ENCODE measurements at regions not wholly inside any gene's neighbourhood (a gene's known extent, or its start where the extent isn't known, plus 50 kb on each side); places are given as distances from the start of the nearest gene placed in this dataset.
"Not testable (repeated sequence)": the region's sequence is repeated elsewhere in the genome, so short reads cannot be mapped to it uniquely, and the experiment has no call there.

DNA sequence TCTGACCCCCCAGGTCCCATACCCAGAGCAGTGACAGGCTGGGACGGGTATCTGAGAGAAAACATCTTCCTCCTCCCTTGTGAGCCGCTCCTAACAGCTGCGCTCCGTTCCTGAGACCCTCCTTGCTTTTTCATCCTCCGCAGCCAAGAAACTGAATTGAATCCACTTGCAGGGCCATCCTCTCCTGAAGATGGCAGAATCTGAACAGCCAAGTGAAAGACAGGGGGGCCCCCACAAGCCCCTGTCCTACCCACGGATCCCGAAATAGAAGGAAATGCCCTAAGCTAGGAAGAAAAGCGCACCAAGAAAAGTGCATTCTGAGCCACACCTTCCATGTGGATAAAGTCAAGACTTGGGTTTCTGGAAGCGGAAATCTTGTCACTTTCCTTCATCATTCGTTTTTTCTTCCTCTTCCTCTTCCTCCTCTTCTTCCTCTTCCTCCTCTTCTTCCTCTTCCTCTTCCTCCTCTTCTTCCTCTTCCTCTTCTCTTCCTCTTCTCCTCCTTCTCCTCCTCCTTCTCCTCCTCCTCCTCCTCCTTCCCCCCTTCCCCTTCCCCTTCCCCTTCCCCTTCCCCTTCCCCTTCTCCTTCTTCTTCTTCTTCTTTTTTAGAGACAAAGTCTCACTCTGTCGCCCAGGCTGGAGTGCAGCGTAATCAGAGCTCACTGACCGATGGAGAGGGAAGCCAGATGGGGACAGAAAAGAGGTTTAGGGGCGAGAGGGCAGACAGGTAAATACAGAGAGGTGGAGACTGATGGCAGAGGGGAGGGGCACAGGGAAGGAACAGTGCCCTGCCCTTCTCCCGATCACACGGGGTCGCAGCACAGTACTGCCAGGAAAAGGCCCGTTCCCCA lies 86.0 kb upstream of the WWC2 start:
- Histone ChIP-seq H2AFZ (ENCODE audit: low read length) (peak overlapping the region; percentile 38), H2AK5ac (ENCODE audit: low read depth, low read length) (no peak overlapping the region), H3K4me2 (ENCODE audit: insufficient read depth, low read length, poor library complexity, severe bottlenecking) (peak overlapping the region; percentile 28), H3K9ac (ENCODE audit: low read depth, low read length, poor library complexity) (no peak overlapping the region), H3K23ac (ENCODE audit: low read depth, low read length, poor library complexity) (no peak overlapping the region), H4K91ac (ENCODE audit: low read depth, low read length, poor library complexity) (no peak overlapping the region), H3K36me3 (replicated peaks in 1 of 2; ENCODE audit: control insufficient read depth in 2 of 2, insufficient read depth in 2 of 2, low read length in 2 of 2) (no peaks in the 10 kb centered on the region), H3K4me3 (ENCODE audit: low read length in 2 of 2) (peak overlapping the region in 1 of 2 donors; percentile 2), H2BK120ac (ENCODE audit: low read depth, low read length) (no peak overlapping the region), H2BK15ac (ENCODE audit: low read length) (no peak overlapping the region), H2BK5ac (ENCODE audit: low read length) (no peak overlapping the region), H3K18ac (ENCODE audit: low read length) (no peak overlapping the region), H3K4me1 (ENCODE audit: control insufficient read depth in 2 of 2, insufficient read depth in 1 of 2, low read depth in 1 of 2, low read length in 2 of 2) (peaks cover 0 to 4% of the 10 kb centered on the region in 2 donors), H4K8ac (ENCODE audit: low read depth, low read length) (no peak overlapping the region), H3K79me1 (ENCODE audit: low read depth, low read length) (no peaks in the 10 kb centered on the region), H3K4ac (ENCODE audit: low read length) (no peak overlapping the region), H3K14ac (ENCODE audit: low read length) (no peak overlapping the region), H3K27ac (replicated peaks; ENCODE audit: low read length) (no peak overlapping the region), H3K9me3 (replicated peaks in 1 of 2; ENCODE audit: control insufficient read depth in 2 of 2, insufficient read depth in 1 of 2, low read depth in 1 of 2, low read length in 2 of 2) (no peaks in the 10 kb centered on the region), H3K27me3 (ENCODE audit: control insufficient read depth in 3 of 3, insufficient read depth in 3 of 3, low read depth in 1 of 3, low read length in 3 of 3) (peaks cover 0 to 27% (median 4%) of the 10 kb centered on the region in 3 experiments), H2BK12ac (ENCODE audit: low read length) (no peak overlapping the region)
- WGBS, 2 donors (ENCODE audit: extremely low coverage in 2 of 2, insufficient read length in 2 of 2, insufficient replicate concordance in 1 of 2), result no CpG with 5 or more reads among the region's 18 CpGs
- peak; percentile 23 for DNase-seq (ENCODE audit: low spot score)

DNA sequence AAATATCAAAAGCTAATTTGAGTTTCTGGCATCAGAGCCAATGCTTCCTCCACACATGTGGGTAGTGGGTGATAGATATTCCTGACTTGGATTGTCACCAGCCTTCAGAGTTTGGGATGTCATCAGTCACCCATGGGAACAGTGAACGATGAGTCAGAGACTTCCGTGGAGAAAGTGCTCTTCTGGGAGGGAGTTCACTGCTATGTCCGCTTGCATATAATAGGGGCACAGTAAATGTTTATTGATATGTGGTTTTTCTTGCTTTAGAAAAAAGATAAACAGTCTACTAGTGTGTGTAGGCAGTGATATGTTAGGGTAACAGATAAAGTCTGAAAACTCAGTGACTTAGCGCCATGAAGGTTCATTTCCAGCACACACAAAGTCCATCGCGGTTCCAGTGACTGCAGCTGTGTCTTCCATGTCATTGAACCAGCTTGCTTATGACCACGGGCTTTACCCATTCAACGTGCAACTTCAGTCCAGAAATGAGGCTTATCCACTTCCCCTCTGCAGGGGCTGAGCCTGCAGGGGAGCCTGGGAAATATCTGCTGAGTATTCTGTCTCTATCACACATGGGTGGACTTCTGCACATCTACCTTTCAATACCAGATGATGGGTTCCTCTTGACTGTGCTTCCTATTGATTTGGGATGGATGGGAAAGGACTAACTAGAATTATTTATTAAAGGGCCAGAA lies 87.7 kb upstream of the WWC2 start:
- WGBS, 2 donors (ENCODE audit: extremely low coverage in 2 of 2, insufficient read length in 2 of 2, insufficient replicate concordance in 1 of 2), result no CpG with 5 or more reads among the region's 8 CpGs
- no peak overlapping the region for H2BK15ac ChIP-seq (ENCODE audit: low read length)
- H3K4me3 ChIP-seq (ENCODE audit: low read length in 2 of 2), result no peak overlapping the region
- H3K36me3 ChIP-seq (replicated peaks in 1 of 2; ENCODE audit: control insufficient read depth in 2 of 2, insufficient read depth in 2 of 2, low read length in 2 of 2), result no peaks in the 10 kb centered on the region
- no peak overlapping the region for H3K27ac ChIP-seq (replicated peaks; ENCODE audit: low read length)
- H3K9me3 ChIP-seq (replicated peaks in 1 of 2; ENCODE audit: control insufficient read depth in 2 of 2, insufficient read depth in 1 of 2, low read depth in 1 of 2, low read length in 2 of 2), result no peaks in the 10 kb centered on the region
- H3K4me1 ChIP-seq (ENCODE audit: control insufficient read depth in 2 of 2, insufficient read depth in 1 of 2, low read depth in 1 of 2, low read length in 2 of 2), result peaks cover 0 to 4% of the 10 kb centered on the region in 2 donors
- peaks cover 0 to 25% (median 4%) of the 10 kb centered on the region in 3 experiments for H3K27me3 ChIP-seq (ENCODE audit: control insufficient read depth in 3 of 3, insufficient read depth in 3 of 3, low read depth in 1 of 3, low read length in 3 of 3)
- H3K23ac ChIP-seq (ENCODE audit: low read depth, low read length, poor library complexity), result no peak overlapping the region
- H3K4ac ChIP-seq (ENCODE audit: low read length), result no peak overlapping the region
- H3K18ac ChIP-seq (ENCODE audit: low read length), result no peak overlapping the region
- no peak overlapping the region for H2AK5ac ChIP-seq (ENCODE audit: low read depth, low read length)
- H4K8ac ChIP-seq (ENCODE audit: low read depth, low read length), result no peak overlapping the region
- H4K91ac ChIP-seq (ENCODE audit: low read depth, low read length, poor library complexity), result no peak overlapping the region
- H3K79me1 ChIP-seq (ENCODE audit: low read depth, low read length), result no peaks in the 10 kb centered on the region
- no peak overlapping the region for H2BK120ac ChIP-seq (ENCODE audit: low read depth, low read length)
- H2BK12ac ChIP-seq (ENCODE audit: low read length), result no peak overlapping the region
- no peak overlapping the region for H3K4me2 ChIP-seq (ENCODE audit: insufficient read depth, low read length, poor library complexity, severe bottlenecking)
- no peak overlapping the region for H2BK5ac ChIP-seq (ENCODE audit: low read length)
- no peak overlapping the region for H3K9ac ChIP-seq (ENCODE audit: low read depth, low read length, poor library complexity)
- no peak overlapping the region for H3K14ac ChIP-seq (ENCODE audit: low read length)
- no peak for DNase-seq (ENCODE audit: low spot score)
- no peak overlapping the region for H2AFZ ChIP-seq (ENCODE audit: low read length)

DNA sequence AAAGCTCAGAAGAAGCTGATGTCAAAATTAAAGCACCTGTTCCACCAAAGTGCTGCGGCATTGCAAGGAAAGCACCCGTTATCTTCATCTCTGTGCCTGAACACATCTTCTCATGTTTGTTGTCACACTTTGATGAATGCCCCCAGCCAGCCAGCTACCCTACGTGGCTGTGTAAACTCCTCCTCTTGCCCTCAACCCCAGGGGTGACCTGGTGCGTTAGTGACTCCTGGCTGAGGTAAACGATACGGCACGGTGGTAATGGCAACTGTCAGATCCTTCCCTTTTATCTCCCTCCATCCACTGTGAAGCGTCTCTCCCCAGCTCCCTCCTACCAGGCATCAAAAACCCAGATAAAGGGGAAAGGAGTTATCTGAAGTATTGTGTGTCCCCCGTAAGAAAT lies 90.6 kb upstream of the WWC2 start:
- H2BK15ac ChIP-seq (ENCODE audit: low read length), result no peak overlapping the region
- peak overlapping the region; percentile 97 for H3K14ac ChIP-seq (ENCODE audit: low read length)
- H3K79me1 ChIP-seq (ENCODE audit: low read depth, low read length), result no peaks in the 10 kb centered on the region
- H2BK12ac ChIP-seq (ENCODE audit: low read length), result no peak overlapping the region
- H3K9ac ChIP-seq (ENCODE audit: low read depth, low read length, poor library complexity), result no peak overlapping the region
- H2BK120ac ChIP-seq (ENCODE audit: low read depth, low read length), result no peak overlapping the region
- peak overlapping the region; percentile 35 for H3K23ac ChIP-seq (ENCODE audit: low read depth, low read length, poor library complexity)
- WGBS, 2 donors (ENCODE audit: extremely low coverage in 2 of 2, insufficient read length in 2 of 2, insufficient replicate concordance in 1 of 2), result no CpG with 5 or more reads among the region's 9 CpGs
- H3K4ac ChIP-seq (ENCODE audit: low read length), result no peak overlapping the region
- peak overlapping the region; percentile 14 for H3K4me2 ChIP-seq (ENCODE audit: insufficient read depth, low read length, poor library complexity, severe bottlenecking)
- no peaks in the 10 kb centered on the region for H3K36me3 ChIP-seq (replicated peaks in 1 of 2; ENCODE audit: control insufficient read depth in 2 of 2, insufficient read depth in 2 of 2, low read length in 2 of 2)
- H4K8ac ChIP-seq (ENCODE audit: low read depth, low read length), result no peak overlapping the region
- peaks cover 0 to 25% (median 4%) of the 10 kb centered on the region in 3 experiments for H3K27me3 ChIP-seq (ENCODE audit: control insufficient read depth in 3 of 3, insufficient read depth in 3 of 3, low read depth in 1 of 3, low read length in 3 of 3)
- H3K18ac ChIP-seq (ENCODE audit: low read length), result no peak overlapping the region
- H4K91ac ChIP-seq (ENCODE audit: low read depth, low read length, poor library complexity), result no peak overlapping the region
- no peaks in the 10 kb centered on the region for H3K9me3 ChIP-seq (replicated peaks in 1 of 2; ENCODE audit: control insufficient read depth in 2 of 2, insufficient read depth in 1 of 2, low read depth in 1 of 2, low read length in 2 of 2)
- H3K27ac ChIP-seq (replicated peaks; ENCODE audit: low read length), result no peak overlapping the region
- no peak overlapping the region for H2BK5ac ChIP-seq (ENCODE audit: low read length)
- peaks cover 0 to 4% of the 10 kb centered on the region in 2 donors for H3K4me1 ChIP-seq (ENCODE audit: control insufficient read depth in 2 of 2, insufficient read depth in 1 of 2, low read depth in 1 of 2, low read length in 2 of 2)
- DNase-seq (ENCODE audit: low spot score), result no peak
- H3K4me3 ChIP-seq (ENCODE audit: low read length in 2 of 2), result no peak overlapping the region
- H2AFZ ChIP-seq (ENCODE audit: low read length), result no peak overlapping the region
- no peak overlapping the region for H2AK5ac ChIP-seq (ENCODE audit: low read depth, low read length)

DNA sequence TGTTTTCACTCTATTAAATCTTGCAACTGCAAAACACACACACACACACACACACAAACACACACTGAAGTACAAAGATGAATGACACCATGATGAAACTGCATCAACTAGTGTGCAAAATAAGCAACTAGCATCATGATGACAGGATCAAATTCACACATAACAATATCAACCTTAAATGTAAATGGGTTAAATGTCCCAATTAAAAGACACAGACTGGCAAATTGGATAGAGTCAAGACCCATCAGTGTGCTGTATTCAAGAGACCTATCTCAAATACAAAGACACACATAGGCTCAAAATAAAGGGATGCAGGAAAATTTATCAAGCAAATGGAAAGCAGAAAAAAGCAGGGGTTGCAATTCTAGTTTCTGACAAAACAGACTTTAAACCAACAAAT lies 87.2 kb upstream of the DCTD start:
- H2BK15ac ChIP-seq (ENCODE audit: low read length); H4K91ac ChIP-seq (ENCODE audit: low read depth, low read length, poor library complexity); H2BK120ac ChIP-seq (ENCODE audit: low read depth, low read length); H3K4me1 ChIP-seq (ENCODE audit: control insufficient read depth in 2 of 2, insufficient read depth in 1 of 2, low read depth in 1 of 2, low read length in 2 of 2); H4K8ac ChIP-seq (ENCODE audit: low read depth, low read length); H3K27ac ChIP-seq (replicated peaks; ENCODE audit: low read length); H3K14ac ChIP-seq (ENCODE audit: low read length); H2BK5ac ChIP-seq (ENCODE audit: low read length); H3K4me3 ChIP-seq (ENCODE audit: low read length in 2 of 2); DNase-seq (ENCODE audit: low spot score); H3K9me3 ChIP-seq (replicated peaks in 1 of 2; ENCODE audit: control insufficient read depth in 2 of 2, insufficient read depth in 1 of 2, low read depth in 1 of 2, low read length in 2 of 2); H3K18ac ChIP-seq (ENCODE audit: low read length); H2AK5ac ChIP-seq (ENCODE audit: low read depth, low read length); H3K4ac ChIP-seq (ENCODE audit: low read length); H3K9ac ChIP-seq (ENCODE audit: low read depth, low read length, poor library complexity); H3K23ac ChIP-seq (ENCODE audit: low read depth, low read length, poor library complexity); H3K36me3 ChIP-seq (replicated peaks in 1 of 2; ENCODE audit: control insufficient read depth in 2 of 2, insufficient read depth in 2 of 2, low read length in 2 of 2); H2BK12ac ChIP-seq (ENCODE audit: low read length); H3K79me1 ChIP-seq (ENCODE audit: low read depth, low read length); H2AFZ ChIP-seq (ENCODE audit: low read length); H3K4me2 ChIP-seq (ENCODE audit: insufficient read depth, low read length, poor library complexity, severe bottlenecking): not testable (repeated sequence)
- H3K27me3 ChIP-seq (ENCODE audit: control insufficient read depth in 3 of 3, insufficient read depth in 3 of 3, low read depth in 1 of 3, low read length in 3 of 3), result peaks cover 0 to 11% (median 2%) of the 10 kb centered on the region in 3 experiments
